GM12864 (cell line): ENCODE measurements at regions not wholly inside any gene's neighbourhood (a gene's known extent, or its start where the extent isn't known, plus 50 kb on each side); places are given as distances from the start of the nearest gene placed in this dataset.

Experiments used
- DNase-seq: peaks from one replicate; pipeline ENCODE4 v3.0.0-alpha.2; 2011; ENCODE audit warnings: low read depth
- H3K4me3 ChIP-seq: 2 replicates; pipeline ENCODE4 v1.5.1; 2011; ENCODE audit warnings: mild to moderate bottlenecking, low read depth, low read length, control low read depth
- TF ChIP-seq, protein P1 (sequence below): IDR thresholded peaks from 2 replicates; pipeline ENCODE4 v1.5.1; 2011; ENCODE audit warnings: low read depth, mild to moderate bottlenecking, moderate library complexity, low read length, control low read depth, inconsistent platforms; ENCODE audit errors: missing control alignments

GRCh38 chr20:11740975-11741374, 176.7 kb upstream of the BTBD3 start:
- H3K4me3 ChIP-seq: no peak overlapping the region
- DNase-seq: no peak
- TF ChIP-seq, protein P1, sequence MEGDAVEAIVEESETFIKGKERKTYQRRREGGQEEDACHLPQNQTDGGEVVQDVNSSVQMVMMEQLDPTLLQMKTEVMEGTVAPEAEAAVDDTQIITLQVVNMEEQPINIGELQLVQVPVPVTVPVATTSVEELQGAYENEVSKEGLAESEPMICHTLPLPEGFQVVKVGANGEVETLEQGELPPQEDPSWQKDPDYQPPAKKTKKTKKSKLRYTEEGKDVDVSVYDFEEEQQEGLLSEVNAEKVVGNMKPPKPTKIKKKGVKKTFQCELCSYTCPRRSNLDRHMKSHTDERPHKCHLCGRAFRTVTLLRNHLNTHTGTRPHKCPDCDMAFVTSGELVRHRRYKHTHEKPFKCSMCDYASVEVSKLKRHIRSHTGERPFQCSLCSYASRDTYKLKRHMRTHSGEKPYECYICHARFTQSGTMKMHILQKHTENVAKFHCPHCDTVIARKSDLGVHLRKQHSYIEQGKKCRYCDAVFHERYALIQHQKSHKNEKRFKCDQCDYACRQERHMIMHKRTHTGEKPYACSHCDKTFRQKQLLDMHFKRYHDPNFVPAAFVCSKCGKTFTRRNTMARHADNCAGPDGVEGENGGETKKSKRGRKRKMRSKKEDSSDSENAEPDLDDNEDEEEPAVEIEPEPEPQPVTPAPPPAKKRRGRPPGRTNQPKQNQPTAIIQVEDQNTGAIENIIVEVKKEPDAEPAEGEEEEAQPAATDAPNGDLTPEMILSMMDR: no peak

DNA sequence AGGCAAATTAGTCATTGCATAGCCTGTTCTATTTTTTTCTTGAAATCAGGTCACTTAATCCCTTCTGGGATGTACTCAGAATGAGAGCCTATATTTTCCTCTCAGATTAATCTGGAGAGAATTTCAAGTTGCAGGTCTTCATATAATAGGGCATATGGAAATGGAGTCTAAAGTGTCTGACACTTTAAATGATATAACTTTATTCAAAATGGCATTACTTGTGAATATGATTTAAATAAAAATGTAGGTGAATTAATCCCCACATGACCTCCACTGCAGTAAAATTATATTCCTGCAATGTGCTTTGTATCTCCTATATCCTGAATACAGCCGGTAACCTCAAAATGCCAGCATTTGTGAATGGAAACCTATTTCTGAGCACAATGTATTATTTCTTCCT, 172.5 kb upstream of the BTBD3 start:
- no peak for DNase-seq
- TF ChIP-seq, protein P1: no peak
- H3K4me3 ChIP-seq: no peak overlapping the region

DNA sequence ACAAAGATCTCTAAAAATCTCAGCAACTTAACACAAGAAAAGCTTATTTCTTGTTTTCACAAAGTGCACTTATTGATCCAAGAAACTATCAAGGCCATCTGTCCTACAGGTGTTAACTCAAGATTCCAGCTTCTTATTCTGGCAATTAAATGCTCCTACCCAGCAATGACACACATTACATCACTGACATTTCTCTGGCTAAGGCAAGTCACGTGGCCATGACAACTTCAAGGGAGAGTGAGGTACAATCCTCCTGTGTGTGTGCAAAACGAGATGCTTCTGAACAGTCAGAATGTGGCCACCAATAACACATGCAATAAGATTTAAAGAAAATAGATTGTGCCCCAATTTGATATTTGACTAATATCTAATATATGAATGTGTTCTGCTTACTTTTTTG, 169.3 kb upstream of the BTBD3 start:
- no peak overlapping the region for H3K4me3 ChIP-seq
- no peak for DNase-seq

GRCh38 chr20:11752336-11752735, 165.4 kb upstream of the BTBD3 start:
- no peak for DNase-seq
- H3K4me3 ChIP-seq: no peak overlapping the region
- TF ChIP-seq, protein P1: no peak

More for the DNA sequence above, 169.3 kb upstream of the BTBD3 start:
- TF ChIP-seq, protein P1: no peak

GRCh38 chr20:11753155-11753554, 164.5 kb upstream of the BTBD3 start:
- H3K4me3 ChIP-seq: no peak overlapping the region
- no peak for DNase-seq
- TF ChIP-seq, protein P1: no peak

DNA sequence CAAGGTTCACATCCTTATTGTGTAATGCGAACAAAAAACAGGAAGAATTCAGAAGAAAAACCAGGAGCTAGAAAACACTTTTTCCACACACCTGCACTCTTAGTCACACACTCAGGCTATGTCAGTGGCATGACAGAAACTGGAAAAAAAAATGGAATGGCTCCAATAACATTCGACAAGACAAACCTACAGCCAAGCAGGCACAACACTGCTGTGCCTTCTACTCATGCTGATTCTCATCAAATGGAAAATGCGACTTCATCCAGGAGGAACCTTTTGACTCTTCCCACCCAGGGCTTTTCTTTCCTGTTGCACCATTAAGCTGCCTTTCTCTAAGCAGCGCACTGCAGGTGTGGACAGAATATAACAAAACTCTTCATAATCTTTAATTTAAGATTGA, 163.2 kb upstream of the BTBD3 start:
- TF ChIP-seq, protein P1: no peak
- DNase-seq: no peak
- no peak overlapping the region for H3K4me3 ChIP-seq

DNA sequence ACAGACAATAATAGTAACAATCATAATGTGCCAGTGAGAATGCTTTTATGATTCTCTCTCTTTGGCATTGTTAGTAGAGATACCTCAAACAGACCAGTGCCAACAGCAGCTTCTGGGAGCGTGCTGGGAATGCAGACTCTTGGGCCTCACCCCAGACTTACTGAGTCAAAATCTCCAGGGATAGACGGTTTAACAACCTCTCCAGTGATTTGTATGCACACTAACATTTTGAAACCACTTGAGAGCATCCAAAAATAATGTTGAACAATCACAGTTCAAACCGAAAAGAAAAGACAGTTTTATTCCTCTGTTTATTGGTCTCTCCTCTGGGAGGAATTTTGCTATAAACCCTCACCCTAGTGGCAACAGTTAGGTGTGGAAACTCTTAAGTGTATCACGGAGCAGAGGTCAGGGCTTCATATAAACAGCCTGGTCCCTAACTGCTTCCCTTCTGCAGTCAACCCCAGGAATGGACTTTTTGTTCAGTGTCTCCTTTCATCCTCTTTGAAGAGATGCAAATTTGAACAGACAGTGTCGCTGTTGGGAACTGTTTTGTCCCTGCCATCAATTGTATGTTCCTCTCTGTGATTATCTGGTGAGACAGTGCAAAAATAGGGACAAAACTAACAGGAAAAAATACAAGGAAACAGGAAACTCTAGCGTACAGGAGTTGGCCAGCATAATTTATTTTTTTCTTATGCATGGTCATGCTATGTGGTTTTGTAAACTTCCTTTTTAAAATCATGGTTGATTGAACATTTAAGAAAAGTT, 162.4 kb upstream of the BTBD3 start:
- TF ChIP-seq, protein P1: no peak
- no peak overlapping the region for H3K4me3 ChIP-seq
- DNase-seq: no peak
